Activated T-helper 17 cell treated with anti-CD3 and anti-CD28 coated beads, Interleukin-2, amount 50 U/mL, for 72 hours (primary cell): ENCODE measurements at regions not wholly inside any gene's neighbourhood (a gene's known extent, or its start where the extent isn't known, plus 50 kb on each side); places are given as distances from the start of the nearest gene placed in this dataset.

ENCODE experiments used
- ATAC-seq: fragments of 150-1000 bp; cut with Tn5 transposase; replicated peaks from 2 replicates; pipeline ENCODE4 v1.10.0; 2021; ENCODE audit warnings: mild to moderate bottlenecking, moderate library complexity
- H3K27ac Mint-ChIP-seq: one replicate; pipeline ENCODE4 v1.8.0; 2022; ENCODE audit warnings: mixed read lengths
- H3K27me3 Mint-ChIP-seq: one replicate; pipeline ENCODE4 v1.8.0; 2022; ENCODE audit warnings: mixed read lengths
- H3K36me3 Mint-ChIP-seq: one replicate; pipeline ENCODE4 v1.8.0; 2022; ENCODE audit warnings: low read depth, mild to moderate bottlenecking, mixed read lengths
- H3K4me1 Mint-ChIP-seq: one replicate; pipeline ENCODE4 v1.8.0; 2022; ENCODE audit warnings: mixed read lengths
- H3K4me3 Mint-ChIP-seq: one replicate; pipeline ENCODE4 v1.8.0; 2022; ENCODE audit warnings: mild to moderate bottlenecking, mixed read lengths
- H3K9me3 Mint-ChIP-seq: one replicate; pipeline ENCODE4 v1.8.0; 2022; ENCODE audit warnings: mixed read lengths

DNA sequence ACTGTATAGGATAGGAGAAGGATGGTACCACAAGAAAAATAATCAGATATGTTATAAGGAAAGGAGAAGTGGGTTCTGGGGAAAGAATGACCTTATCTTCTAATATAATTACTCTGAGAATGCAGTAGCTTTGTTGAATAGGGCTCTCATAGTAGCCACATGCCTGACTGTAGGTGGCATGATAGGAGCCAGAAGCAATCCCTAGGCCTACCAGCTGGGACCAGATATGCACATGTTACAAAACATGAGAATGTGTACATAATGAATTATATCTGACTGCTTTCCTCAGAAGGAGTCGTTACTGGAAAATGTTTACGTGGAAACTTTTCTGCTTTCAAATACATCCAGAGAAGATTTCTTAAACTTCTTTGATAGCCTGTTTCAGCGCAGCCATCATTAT, 53.2 kb upstream of the FAM3C start:
- no peaks in the 10 kb centered on the region for H3K4me1 Mint-ChIP-seq
- ATAC-seq = no peak
- H3K4me3 Mint-ChIP-seq = no peak overlapping the region

DNA sequence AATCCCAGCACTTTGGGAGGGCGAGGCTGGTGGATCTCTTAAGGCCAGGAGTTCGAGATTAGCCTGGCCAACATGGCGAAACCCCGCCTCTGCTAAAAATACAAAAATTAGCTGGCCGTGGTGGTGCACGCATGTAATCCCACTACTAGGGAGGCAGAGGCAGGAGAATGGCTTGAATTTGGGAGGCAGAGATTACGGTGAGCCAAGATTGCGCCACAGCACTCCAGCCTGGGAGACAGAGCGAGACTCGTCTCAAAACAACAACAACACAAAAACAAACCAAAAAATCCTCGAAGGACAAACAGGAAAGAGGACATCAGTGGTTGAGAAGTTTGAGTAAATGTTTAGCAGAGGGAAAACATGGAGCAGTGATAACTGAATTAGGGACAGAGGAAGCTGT, 52.3 kb upstream of the FAM3C start:
- ATAC-seq = no peak
- Mint-ChIP-seq H3K4me3 (no peak overlapping the region), H3K36me3 (no peaks in the 10 kb centered on the region), H3K27ac (no peak overlapping the region), H3K9me3 (no peaks in the 10 kb centered on the region), H3K4me1 (no peaks in the 10 kb centered on the region), H3K27me3 (no peaks in the 10 kb centered on the region)

More for the DNA sequence above, 53.2 kb upstream of the FAM3C start:
- no peaks in the 10 kb centered on the region for H3K9me3 Mint-ChIP-seq
- no peaks in the 10 kb centered on the region for H3K27me3 Mint-ChIP-seq
- no peak overlapping the region for H3K27ac Mint-ChIP-seq
- H3K36me3 Mint-ChIP-seq = no peaks in the 10 kb centered on the region

DNA sequence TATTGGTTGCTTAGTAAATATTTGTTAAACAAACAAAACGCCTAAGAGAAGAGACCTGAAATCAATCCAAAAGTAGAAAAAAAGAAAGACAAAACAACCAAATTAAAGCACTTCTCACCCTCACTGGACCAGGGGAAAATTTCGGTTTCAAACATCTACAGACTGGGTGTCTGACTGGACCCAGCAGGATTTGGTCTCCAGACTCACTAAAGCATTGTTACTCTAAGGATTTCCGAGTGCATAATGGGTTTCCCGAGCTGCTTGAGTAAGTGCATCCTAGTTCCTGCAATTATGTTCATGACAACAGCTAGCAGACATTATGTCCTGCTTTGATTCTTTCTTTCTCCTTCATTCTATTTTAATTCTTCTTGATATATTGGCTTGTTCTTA, 51.8 kb upstream of the FAM3C start:
- ATAC-seq = no peak
- H3K36me3 Mint-ChIP-seq = no peaks in the 10 kb centered on the region
- H3K27ac Mint-ChIP-seq = no peak overlapping the region
- H3K9me3 Mint-ChIP-seq = no peaks in the 10 kb centered on the region
- no peaks in the 10 kb centered on the region for H3K27me3 Mint-ChIP-seq
- no peaks in the 10 kb centered on the region for H3K4me1 Mint-ChIP-seq
- H3K4me3 Mint-ChIP-seq = no peak overlapping the region

DNA sequence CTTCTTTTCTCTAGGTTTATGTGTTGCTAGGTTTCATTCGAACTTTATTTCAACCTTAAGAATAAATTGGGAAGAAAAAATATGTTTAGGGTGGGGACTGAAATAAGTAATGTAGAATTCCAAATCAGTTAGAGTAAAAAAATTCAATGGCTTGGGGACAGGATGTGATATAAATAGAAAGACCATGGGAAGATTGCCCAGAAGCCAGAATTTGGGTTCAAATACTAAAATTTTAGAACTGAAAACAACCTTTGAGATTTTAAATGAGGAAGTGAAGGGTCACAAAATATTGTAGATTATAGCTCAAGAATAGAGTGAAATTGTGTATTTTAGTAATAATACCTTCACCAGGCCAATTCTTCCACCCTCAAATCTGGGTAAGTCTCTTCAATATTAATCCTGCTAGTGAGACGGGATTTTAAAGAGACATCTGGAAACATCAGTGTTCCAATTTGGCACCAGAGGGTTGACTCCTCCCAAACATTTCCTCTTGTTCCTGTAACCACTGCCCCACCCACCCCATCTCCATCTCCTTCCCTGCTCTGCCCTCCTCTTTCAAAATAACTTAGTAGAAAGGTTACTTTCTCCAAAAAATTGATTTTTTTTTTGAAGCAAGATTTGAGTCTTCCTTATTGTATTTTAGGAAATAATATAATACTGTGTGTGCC, 51.3 kb upstream of the FAM3C start:
- Mint-ChIP-seq H3K4me3 (no peak overlapping the region), H3K9me3 (no peaks in the 10 kb centered on the region), H3K36me3 (no peaks in the 10 kb centered on the region), H3K27me3 (no peaks in the 10 kb centered on the region), H3K27ac (no peak overlapping the region), H3K4me1 (no peaks in the 10 kb centered on the region)
- no peak for ATAC-seq

DNA sequence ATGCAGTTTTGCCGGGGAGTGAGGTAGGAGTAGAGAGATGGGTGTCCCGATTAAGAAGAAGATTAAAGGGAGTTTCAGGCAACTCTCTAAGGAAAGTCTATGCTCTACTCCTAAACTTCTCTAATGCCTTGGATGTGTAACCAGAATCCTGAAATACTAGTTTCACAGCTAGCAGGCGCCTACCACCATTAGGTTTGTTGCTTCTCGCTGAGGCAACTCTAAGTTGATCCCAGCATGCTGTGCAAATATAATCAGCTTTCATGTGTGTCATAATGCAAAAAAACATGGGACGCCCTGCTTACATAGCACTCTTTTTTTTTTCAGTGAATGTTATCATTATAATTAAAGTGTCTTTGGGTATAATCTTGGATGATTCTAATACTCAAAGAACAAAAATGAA, 50.4 kb upstream of the FAM3C start:
- no peak overlapping the region for H3K4me3 Mint-ChIP-seq
- no peak for ATAC-seq
- no peaks in the 10 kb centered on the region for H3K27me3 Mint-ChIP-seq
- no peaks in the 10 kb centered on the region for H3K4me1 Mint-ChIP-seq
- H3K27ac Mint-ChIP-seq = no peak overlapping the region
- H3K36me3 Mint-ChIP-seq = no peaks in the 10 kb centered on the region
- no peaks in the 10 kb centered on the region for H3K9me3 Mint-ChIP-seq
